ENCODE measurements at regions not wholly inside any gene's neighbourhood (a gene's known extent, or its start where the extent isn't known, plus 50 kb on each side); places are given as distances from the start of the nearest gene placed in this dataset.

DNA sequence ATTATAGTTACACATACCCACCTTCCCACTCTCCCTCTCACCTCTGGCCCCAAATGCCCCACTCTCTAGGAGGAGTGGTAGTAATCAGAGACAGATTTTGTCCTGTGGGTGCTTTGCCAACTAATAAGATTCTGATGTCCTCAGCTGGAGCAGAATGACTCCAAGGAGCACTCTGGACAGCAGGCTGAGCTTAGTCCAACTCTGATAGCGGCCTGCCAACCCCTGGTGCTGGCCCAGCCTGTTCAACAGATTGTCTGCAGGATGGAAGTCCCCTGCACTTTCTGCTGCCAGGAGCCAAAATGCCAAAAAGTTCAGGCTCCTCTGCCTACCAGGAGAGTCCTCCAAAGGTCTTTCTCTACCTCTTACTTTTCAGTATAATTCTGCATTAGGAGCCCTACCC lies 160.5 kb upstream of the UMPS start:
- H4K20me1 ChIP-seq (ENCODE audit: low read depth, low read length): no peaks in the 10 kb centered on the region
- no peak overlapping the region for H3K27ac ChIP-seq (ENCODE audit: low read depth, low read length)
- no peaks in the 10 kb centered on the region for H3K36me3 ChIP-seq (ENCODE audit: low read length)
- H3K9ac ChIP-seq (ENCODE audit: low read length): no peak overlapping the region
- no peak overlapping the region for H3K4me3 ChIP-seq (ENCODE audit: insufficient read depth, low read length, poor library complexity, severe bottlenecking)
- TF ChIP-seq, protein P1, sequence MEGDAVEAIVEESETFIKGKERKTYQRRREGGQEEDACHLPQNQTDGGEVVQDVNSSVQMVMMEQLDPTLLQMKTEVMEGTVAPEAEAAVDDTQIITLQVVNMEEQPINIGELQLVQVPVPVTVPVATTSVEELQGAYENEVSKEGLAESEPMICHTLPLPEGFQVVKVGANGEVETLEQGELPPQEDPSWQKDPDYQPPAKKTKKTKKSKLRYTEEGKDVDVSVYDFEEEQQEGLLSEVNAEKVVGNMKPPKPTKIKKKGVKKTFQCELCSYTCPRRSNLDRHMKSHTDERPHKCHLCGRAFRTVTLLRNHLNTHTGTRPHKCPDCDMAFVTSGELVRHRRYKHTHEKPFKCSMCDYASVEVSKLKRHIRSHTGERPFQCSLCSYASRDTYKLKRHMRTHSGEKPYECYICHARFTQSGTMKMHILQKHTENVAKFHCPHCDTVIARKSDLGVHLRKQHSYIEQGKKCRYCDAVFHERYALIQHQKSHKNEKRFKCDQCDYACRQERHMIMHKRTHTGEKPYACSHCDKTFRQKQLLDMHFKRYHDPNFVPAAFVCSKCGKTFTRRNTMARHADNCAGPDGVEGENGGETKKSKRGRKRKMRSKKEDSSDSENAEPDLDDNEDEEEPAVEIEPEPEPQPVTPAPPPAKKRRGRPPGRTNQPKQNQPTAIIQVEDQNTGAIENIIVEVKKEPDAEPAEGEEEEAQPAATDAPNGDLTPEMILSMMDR (IDR thresholded peaks at IDR 0.05; ENCODE audit: insufficient read depth, low read length, poor library complexity, severe bottlenecking): no peak
- no peak for TF ChIP-seq EZH2phosphoT487 (conservative IDR thresholded peaks at IDR 0.05; ENCODE audit: low read length)
- H3K9me3 ChIP-seq (ENCODE audit: insufficient read depth, low read length): no peaks in the 10 kb centered on the region
- H3K4me2 ChIP-seq (ENCODE audit: low read depth, low read length, poor library complexity, severe bottlenecking): no peak overlapping the region
- H3K79me2 ChIP-seq (ENCODE audit: insufficient read depth, low read length): no peaks in the 10 kb centered on the region
- H3K27me3 ChIP-seq (ENCODE audit: low read length): no peaks in the 10 kb centered on the region
- no peaks in the 10 kb centered on the region for H3K9me2 ChIP-seq (replicated peaks; ENCODE audit: insufficient read depth, low read length)
- no peak overlapping the region for H2AFZ ChIP-seq (ENCODE audit: low read depth, low read length, severe bottlenecking)
- no peaks in the 10 kb centered on the region for H3F3A ChIP-seq (ENCODE audit: insufficient read depth)

- no peak overlapping the region for H3K4me2 ChIP-seq (ENCODE audit: low read depth, low read length, poor library complexity, severe bottlenecking)
- no peaks in the 10 kb centered on the region for H3F3A ChIP-seq (ENCODE audit: insufficient read depth)
- no peaks in the 10 kb centered on the region for H3K9me3 ChIP-seq (ENCODE audit: insufficient read depth, low read length)
- H3K27me3 ChIP-seq (ENCODE audit: low read length): no peaks in the 10 kb centered on the region
- no peaks in the 10 kb centered on the region for H4K20me1 ChIP-seq (ENCODE audit: low read depth, low read length)
- no peak overlapping the region for H3K4me3 ChIP-seq (ENCODE audit: insufficient read depth, low read length, poor library complexity, severe bottlenecking)
- no peak overlapping the region for H2AFZ ChIP-seq (ENCODE audit: low read depth, low read length, severe bottlenecking)
- no peaks in the 10 kb centered on the region for H3K9me2 ChIP-seq (replicated peaks; ENCODE audit: insufficient read depth, low read length)
- H3K36me3 ChIP-seq (ENCODE audit: low read length): no peaks in the 10 kb centered on the region
- H3K27ac ChIP-seq (ENCODE audit: low read depth, low read length): no peak overlapping the region
- no peak for TF ChIP-seq EZH2phosphoT487 (conservative IDR thresholded peaks at IDR 0.05; ENCODE audit: low read length)
- TF ChIP-seq, protein P1 (IDR thresholded peaks at IDR 0.05; ENCODE audit: insufficient read depth, low read length, poor library complexity, severe bottlenecking): no peak
- H3K9ac ChIP-seq (ENCODE audit: low read length): no peak overlapping the region
- no peaks in the 10 kb centered on the region for H3K79me2 ChIP-seq (ENCODE audit: insufficient read depth, low read length)
Measured at GRCh38 chr3:124570232-124570631, 160.0 kb upstream of the UMPS start.

DNA sequence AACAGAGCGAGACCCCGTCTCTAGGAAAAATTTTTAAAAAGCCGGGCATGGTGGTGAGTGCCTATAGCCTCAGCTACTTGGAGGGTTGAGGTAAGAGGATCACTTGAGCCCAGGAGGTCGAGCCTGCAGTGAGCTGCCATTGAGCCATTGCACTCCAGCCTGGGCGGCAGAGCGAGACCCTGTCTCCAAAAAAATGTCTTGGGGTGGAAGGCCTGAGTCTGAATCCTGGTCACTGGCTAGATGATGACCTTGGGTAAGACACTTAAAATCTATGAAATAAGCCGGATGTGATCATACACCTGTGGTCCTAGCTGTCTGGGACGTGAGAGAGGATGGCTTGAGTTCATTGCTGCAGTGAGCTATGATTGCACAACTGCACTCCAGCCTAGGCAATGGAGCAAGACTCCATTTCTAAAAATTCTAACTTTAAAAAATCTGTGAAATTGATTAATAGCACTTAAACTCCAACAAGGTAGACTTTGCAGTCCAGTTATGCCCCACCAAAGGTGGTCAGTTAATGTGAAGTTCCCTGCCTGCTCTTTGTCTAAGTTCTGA lies 157.3 kb upstream of the UMPS start:
- Histone ChIP-seq H3K27ac (ENCODE audit: low read depth, low read length) (no peak overlapping the region), H3K4me3 (ENCODE audit: insufficient read depth, low read length, poor library complexity, severe bottlenecking) (no peak overlapping the region), H4K20me1 (ENCODE audit: low read depth, low read length) (no peaks in the 10 kb centered on the region), H3F3A (ENCODE audit: insufficient read depth) (no peaks in the 10 kb centered on the region), H3K9me3 (ENCODE audit: insufficient read depth, low read length) (no peaks in the 10 kb centered on the region), H3K79me2 (ENCODE audit: insufficient read depth, low read length) (no peaks in the 10 kb centered on the region), H2AFZ (ENCODE audit: low read depth, low read length, severe bottlenecking) (no peak overlapping the region), H3K9ac (ENCODE audit: low read length) (no peak overlapping the region), H3K9me2 (replicated peaks; ENCODE audit: insufficient read depth, low read length) (no peaks in the 10 kb centered on the region), H3K36me3 (ENCODE audit: low read length) (no peaks in the 10 kb centered on the region), H3K4me2 (ENCODE audit: low read depth, low read length, poor library complexity, severe bottlenecking) (no peak overlapping the region), H3K27me3 (ENCODE audit: low read length) (no peaks in the 10 kb centered on the region)
- no peak for TF ChIP-seq EZH2phosphoT487 (conservative IDR thresholded peaks at IDR 0.05; ENCODE audit: low read length)
- TF ChIP-seq, protein P1 (IDR thresholded peaks at IDR 0.05; ENCODE audit: insufficient read depth, low read length, poor library complexity, severe bottlenecking): no peak

Measured in SU-DHL-6 (cell line).